ENCODE measurements at regions not wholly inside any gene's neighbourhood (a gene's known extent, or its start where the extent isn't known, plus 50 kb on each side); places are given as distances from the start of the nearest gene placed in this dataset.
"Not testable (repeated sequence)": the region's sequence is repeated elsewhere in the genome, so short reads cannot be mapped to it uniquely, and the experiment has no call there.

DNA sequence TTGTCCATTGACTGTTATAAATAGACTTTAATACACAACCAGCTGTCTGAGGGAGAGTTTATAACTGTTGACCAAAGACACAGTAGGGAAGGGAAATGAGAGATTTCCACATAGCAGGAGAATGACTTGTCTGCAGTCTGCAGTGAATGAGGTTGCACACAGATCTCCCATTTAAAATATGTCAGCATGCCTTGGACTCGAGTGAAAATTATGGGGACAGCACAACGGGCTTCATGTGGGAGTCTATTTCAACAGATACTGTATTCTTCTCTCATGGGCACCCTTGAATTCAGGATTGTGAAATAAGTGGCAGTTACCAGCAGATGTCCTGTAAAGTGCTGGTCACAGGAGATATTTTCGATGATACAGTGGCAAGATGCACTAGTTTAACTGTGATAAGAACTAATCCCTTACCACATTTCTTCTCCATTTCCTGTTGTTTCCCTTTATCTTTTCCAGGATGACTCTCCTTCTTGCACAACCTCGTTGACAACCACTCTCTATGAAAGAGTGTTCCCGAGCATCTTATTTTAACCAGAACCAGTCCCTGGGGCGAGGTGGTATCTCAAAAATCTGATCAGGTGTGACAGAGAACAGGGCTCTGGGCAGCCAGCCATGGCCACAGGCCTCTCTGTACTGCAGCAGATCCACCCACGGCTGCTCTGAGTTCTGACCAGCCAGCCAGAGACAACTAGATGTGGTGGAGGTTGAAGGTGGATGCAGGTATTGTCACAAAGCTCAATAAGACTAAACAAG is 51.5 kb upstream of the MAP3K1 start:
- peak; percentile 91 for DNase-seq

GRCh38 chr5:56763182-56763581 is 52.2 kb upstream of the MAP3K1 start:
- no peak for DNase-seq

- peak; percentile 65 for DNase-seq
Observed at GRCh38 chr5:56761151-56761885, 54.0 kb upstream of the MAP3K1 start.

- DNase-seq: no peak
Observed at GRCh38 chr5:56760723-56761122, 54.6 kb upstream of the MAP3K1 start.

GRCh38 chr5:56759521-56760216 is 55.7 kb upstream of the MAP3K1 start:
- no peak for DNase-seq

DNA sequence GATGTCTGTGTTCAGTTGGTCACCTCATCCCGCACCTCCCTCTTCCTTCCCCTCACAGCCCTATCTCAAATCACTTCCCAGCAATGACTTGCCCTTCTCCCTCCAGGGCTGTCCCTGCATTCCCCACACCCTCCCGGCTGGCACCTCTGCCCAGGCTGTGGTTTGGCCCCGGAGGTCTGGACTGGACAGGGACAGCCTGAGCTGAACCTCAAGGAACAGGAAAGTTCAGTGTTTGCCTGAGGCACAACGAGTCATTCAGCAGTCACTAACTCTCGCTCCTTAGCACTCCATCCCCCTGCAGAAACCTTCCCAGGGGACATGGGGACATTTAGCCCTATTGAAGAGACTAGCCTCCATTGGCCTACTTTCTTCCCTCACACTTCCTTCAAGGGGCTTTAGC is 58.3 kb upstream of the MAP3K1 start:
- DNase-seq: no peak

GRCh38 chr5:56755036-56755555 is 60.3 kb upstream of the MAP3K1 start:
- peak; percentile 14 for DNase-seq

DNA sequence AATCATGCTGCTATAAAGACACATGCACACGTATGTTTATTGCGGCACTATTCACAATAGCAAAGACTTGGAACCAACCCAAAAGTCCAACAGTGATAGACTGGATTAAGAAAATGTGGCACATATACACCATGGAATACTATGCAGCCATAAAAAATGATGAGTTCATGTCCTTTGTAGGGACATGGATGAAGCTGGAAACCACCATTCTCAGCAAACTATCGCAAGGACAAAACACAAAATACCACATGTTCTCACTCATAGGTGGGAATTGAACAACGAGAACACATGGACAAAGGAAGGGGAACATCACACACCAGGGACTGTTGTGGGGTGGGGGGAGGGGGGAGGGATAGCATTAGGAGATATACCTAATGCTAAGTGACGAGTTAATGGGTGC is 61.8 kb upstream of the MAP3K1 start:
- not testable (repeated sequence) for DNase-seq

- no peak for DNase-seq
Observed at GRCh38 chr5:56751572-56752313, 63.6 kb upstream of the MAP3K1 start.

DNA sequence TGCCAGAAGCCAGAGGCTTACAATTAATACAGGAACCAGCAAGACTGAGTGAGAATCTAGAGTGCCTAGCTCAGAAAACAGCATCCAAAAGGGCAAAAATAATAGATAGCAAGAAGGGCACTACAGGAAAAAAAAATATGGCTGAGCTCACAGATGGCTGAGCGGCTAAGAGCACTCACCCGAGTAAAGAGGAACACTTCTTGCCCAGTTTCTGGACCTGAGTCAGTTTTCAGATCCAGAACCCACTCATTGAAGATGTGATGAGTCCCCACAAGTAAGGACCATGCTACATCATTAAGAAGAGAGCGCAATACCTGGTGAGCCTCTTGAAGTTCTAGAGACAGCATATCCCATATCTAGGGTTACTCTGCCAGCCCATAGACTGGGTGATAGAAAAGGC is 65.5 kb upstream of the MAP3K1 start:
- no peak for DNase-seq

DNA sequence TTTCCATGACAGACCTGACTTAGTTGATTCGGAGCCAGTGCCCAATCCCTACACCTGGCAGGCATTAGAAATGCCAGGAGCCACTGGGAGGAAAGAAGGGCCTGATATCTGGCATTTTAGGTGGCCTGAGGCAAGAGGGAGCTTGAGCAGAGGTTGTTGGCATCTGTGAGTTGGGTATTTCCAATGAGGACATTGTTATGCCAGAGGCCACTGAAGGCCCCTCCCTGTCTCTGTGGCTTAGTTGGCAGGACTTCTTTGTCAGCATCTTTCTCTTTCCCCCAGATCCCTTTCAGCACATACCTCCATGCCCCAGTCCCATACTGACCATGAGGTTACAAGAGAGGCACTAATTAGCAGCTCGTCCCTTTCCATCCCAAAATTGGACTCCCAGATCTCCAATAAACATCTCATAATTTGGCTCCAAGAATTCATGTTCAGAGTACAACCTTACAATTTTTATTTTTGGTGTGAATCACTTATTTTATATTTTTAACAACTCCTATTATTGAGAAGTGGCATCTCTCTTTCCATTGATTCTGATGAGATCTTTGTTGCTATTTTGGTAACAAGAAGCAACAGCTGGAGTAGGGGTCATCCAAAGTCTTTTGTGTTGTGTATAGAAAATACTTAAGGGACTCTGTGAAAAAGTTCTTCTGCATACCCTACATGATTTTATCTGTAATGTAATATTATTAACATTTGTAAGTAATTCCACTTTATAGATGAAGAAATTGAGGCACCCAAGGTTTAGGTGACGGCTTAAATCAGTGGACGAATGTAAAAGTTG is 68.6 kb upstream of the MAP3K1 start:
- DNase-seq: no peak

DNA sequence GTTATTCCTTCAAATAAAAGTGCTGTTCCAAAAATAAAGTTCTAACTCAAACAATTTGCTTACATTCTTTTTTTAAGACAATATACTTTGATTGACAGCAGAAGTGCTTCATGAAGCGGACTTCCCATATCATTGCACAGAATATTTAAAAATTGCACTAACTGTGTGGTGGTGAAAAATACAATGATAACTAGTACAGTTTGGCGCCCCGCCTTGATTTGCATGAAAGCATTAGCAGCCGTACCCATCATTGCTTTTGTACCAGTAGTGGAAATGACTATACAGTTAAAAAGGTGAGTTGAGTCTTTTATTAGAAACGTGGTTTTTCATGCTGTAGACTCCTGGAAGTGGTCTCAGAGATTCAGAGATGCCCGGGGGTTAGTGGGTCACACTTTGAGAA is 69.5 kb upstream of the MAP3K1 start:
- no peak for DNase-seq

DNA sequence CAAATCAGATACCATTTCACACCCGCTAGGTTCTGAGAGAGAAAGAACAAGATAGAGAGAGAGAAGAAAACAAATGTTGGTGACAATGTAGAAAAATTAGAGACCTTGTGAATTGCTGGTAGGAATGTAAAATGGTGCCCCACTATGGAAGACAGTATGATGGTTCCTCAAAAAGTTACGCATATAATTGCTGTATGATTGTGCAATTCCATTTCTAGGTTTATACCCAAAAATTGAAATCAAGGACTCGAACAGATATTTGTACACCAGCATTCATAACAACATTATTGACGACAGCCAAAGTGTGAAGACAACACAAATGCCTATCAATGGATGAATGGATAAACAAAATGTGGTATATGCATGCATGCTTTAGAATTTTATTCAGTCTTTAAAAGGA is 74.5 kb upstream of the MAP3K1 start:
- no peak for DNase-seq

DNA sequence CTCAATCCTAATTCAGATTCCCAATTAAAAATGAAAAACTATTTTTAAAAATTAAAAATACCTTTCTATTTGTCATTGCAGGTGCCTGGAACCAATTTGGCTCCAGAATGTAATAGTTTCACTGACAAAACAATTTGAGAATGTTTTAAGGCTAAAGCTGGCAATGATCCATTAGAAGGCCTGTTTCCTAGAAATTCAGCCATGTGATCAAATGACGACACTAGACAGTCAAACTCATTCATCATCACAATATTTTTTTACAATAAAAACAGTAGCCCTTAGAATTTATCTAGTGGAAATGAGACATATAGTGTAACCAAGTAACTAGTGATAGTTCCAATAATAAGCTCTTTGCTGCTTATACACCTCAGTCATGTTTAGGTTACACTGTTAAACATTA is 75.4 kb upstream of the MAP3K1 start:
- DNase-seq: peak; percentile 32

DNA sequence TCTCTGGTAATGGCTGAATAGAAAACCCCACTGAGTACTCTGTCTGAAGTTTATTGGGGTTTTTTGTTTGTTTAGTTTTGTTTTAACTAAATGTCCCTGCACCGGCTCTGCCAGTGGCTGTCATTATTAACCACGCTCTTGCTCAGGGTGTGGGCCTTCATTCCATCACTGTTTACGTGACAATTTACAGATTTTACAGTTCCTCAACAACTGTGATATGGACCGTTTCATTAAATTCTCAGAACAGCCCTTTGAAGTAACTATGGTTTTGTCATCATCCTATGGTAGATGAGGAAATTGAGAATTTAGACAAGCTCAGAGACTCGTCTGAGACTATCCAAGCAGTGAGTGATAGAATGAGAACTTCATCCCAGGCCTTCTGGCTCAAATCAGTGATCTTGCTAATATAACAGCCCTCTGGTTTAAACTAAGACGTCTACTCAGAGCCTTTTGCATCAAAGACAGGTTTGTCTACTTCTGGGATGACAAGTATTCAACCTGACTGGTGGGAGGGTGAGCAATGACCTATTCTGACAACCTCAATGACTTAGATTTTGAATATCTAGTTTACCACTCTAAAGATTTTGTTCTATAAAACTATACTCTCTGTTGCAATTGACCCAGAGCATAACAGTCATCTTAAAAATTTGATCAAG is 77.3 kb upstream of the MAP3K1 start:
- DNase-seq: no peak

GRCh38 chr5:56737002-56737621 is 78.2 kb upstream of the MAP3K1 start:
- peak; percentile 57 for DNase-seq

DNA sequence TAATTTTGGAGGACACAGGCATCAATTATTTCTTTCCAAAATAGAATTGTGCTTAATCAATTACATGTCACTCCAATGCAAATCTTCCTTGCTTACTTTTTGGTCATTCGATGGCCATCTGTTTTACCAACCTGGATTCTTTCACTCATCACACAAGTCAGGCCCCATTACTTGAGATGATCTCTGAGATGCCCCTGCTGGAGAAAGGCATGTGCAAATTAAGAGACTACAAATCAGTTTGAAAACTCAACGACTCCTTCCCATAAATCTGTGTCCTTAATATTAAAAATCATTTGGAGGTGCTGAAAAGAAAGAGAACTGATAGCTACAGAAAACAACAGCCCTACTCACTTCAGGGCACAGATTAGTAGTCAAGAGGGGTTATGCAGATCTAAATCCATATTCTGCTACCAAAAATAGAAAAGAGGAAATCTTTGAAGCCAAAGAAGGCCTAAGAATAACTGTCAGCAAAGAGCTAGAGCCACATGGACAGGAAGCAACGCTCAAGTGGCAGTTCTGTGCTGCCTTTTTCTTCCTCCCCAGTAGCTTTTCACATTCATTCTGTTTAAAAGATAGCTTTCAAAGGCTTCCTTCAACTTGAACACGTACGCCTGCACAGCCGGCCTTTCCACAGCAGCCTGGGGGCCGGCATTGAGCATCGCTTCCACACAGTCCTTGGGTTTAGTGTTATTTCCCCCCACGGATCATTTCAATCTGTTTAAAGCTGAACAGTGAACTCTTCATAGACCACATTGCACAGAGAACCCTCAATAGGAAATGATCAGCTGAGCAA is 79.3 kb upstream of the MAP3K1 start:
- DNase-seq: peak; percentile 71

GRCh38 chr5:56734091-56734694 is 81.2 kb upstream of the MAP3K1 start:
- DNase-seq: no peak

GRCh38 chr5:56733580-56733979 is 81.8 kb upstream of the MAP3K1 start:
- no peak for DNase-seq

GRCh38 chr5:56732121-56732520 is 83.2 kb upstream of the MAP3K1 start:
- DNase-seq: no peak

Measured in hematopoietic multipotent progenitor cell treated with erythropoietin and hydrocortisone succinate and interleukin-3 and kit ligand, for 4 days (in vitro differentiated cells).